ENCODE measurements at regions not wholly inside any gene's neighbourhood (a gene's known extent, or its start where the extent isn't known, plus 50 kb on each side); places are given as distances from the start of the nearest gene placed in this dataset.

- TF ChIP-seq, protein P1, sequence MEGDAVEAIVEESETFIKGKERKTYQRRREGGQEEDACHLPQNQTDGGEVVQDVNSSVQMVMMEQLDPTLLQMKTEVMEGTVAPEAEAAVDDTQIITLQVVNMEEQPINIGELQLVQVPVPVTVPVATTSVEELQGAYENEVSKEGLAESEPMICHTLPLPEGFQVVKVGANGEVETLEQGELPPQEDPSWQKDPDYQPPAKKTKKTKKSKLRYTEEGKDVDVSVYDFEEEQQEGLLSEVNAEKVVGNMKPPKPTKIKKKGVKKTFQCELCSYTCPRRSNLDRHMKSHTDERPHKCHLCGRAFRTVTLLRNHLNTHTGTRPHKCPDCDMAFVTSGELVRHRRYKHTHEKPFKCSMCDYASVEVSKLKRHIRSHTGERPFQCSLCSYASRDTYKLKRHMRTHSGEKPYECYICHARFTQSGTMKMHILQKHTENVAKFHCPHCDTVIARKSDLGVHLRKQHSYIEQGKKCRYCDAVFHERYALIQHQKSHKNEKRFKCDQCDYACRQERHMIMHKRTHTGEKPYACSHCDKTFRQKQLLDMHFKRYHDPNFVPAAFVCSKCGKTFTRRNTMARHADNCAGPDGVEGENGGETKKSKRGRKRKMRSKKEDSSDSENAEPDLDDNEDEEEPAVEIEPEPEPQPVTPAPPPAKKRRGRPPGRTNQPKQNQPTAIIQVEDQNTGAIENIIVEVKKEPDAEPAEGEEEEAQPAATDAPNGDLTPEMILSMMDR (IDR thresholded peaks at IDR 0.05), result no peak
- TF ChIP-seq POLR2A (IDR thresholded peaks at IDR 0.05), result no peak
Observed at GRCh38 chr11:130699561-130699960, 216.7 kb downstream of the SNX19 start.
